HG03457 (cell line): ENCODE measurements at regions not wholly inside any gene's neighbourhood (a gene's known extent, or its start where the extent isn't known, plus 50 kb on each side); places are given as distances from the start of the nearest gene placed in this dataset.
"Not testable (repeated sequence)": the region's sequence is repeated elsewhere in the genome, so short reads cannot be mapped to it uniquely, and the experiment has no call there.

Source experiments
- ATAC-seq: cut with Tn5 transposase; IDR thresholded peaks from one replicate; pipeline ENCODE4 v1.9.1; 2021; ENCODE audit warnings: moderate number of reproducible peaks; ENCODE audit not compliant: unreplicated experiment

DNA sequence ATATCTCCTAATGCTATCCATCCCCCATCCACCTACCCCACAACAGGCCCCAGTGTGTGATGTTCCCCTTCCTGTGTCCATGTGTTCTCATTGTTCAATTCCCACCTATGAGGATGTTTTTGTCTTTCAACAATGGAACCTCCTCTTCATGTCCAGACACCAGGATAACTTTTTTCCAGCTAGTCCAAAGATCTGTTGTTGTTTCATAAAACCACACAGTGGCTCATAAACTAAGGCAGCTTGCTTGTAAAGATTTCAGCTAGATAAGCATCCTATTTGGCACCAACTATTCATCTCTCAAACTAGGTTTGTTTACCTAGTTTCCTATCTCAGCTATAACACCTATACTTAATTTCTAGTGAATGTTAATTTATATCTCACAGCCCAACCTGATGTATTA is 937.7 kb downstream of the TRIB2 start:
- no peak for ATAC-seq

- ATAC-seq = no peak
Measured at GRCh38 chr2:13660231-13660630, 943.5 kb downstream of the TRIB2 start.

DNA sequence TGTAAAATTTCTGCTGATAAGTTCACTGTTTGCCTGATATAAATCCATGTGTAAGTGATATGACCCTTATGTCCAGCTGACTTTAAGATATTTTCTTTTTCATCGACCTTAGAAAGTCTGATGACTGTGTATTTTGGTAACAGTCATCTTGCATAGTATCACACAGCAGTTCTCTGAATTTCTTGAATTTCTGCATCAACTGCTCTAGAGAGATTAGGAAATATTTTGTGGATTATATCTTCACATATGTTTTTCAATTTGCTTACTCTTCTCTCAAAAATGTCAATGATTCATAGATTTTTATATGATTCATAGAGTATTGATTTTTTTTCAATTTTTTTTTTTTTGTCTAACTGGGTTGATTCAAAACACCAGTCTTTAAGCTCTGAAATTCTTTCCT is 945.3 kb downstream of the TRIB2 start:
- ATAC-seq = no peak

DNA sequence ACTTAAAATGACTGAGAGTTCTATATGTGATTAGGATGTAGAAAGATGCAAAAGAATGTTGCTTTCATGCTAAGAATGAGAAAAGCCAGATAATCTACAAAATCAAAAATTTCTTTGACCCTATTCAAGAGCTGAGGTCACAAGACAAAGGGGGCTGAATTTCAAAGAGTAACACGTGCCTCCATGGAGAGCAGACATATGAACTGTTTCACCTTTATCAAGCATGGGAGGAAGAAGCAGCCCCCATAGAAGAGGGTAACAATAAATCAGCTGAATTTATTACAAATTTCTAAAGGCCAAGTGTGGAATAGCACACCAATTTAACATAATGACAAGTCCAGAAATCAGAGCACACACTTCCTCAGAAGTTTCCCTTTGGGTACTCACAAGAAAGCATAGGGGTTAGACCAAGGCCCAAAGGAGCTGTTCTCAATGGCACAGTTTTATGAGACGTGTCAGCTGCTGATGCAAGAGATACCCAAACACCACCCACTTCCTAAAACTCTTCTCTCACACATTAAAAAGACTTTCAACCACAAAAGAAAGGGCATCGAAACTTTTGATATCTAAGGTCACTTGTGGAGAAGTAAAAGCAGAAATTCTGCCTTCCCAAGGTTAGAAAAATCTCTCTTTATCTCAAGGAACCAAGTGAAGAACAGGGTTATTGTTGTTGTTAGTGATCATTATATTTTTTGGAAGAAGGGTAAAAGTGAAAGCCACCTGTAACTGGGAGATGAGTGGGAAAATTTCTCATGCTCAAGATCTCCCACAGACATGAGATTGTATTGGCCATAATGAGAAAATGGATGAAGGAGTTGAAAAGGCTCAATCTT is 950.1 kb downstream of the TRIB2 start:
- ATAC-seq = peak; percentile 94

DNA sequence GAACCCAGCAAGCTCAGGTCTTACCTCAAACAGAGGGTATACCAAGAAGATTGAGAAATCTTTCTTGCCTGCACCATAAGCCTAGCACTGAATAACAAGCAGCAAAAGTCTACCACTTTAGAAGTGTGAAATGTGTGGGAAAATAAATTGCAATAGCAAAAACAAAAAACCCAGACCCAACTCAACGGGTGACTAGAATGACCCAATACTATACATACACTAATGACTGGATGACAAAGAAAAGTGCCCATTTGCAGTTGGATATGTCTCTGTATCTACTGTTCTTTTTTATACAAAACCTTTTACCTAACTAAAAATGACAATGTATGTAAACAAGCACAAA is 950.6 kb downstream of the TRIB2 start:
- peak; percentile 22 for ATAC-seq

GRCh38 chr2:13669607-13670006 is 952.9 kb downstream of the TRIB2 start:
- no peak for ATAC-seq

GRCh38 chr2:13673821-13674220 is 957.1 kb downstream of the TRIB2 start:
- ATAC-seq = not testable (repeated sequence)

DNA sequence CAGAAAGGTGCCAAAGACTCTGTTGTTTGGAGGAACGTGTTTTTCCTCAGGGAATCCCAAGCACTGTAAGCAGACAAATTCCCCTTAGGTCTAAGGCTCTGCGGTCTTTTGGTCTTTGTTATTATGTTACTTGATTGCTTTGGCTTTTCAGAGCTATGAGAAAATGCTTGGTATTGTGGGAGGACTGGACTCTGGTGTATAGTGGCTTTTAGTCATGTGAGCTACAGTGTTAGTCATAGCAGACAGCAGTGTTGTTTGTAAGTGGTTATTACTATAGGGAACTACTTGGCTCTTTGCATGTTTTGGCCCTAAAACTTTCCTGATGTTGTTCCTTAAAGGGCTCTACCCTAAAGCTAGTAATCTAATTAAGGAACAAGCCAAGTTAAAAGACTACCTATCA is 956.2 kb upstream of the LRATD1 start:
- no peak for ATAC-seq

DNA sequence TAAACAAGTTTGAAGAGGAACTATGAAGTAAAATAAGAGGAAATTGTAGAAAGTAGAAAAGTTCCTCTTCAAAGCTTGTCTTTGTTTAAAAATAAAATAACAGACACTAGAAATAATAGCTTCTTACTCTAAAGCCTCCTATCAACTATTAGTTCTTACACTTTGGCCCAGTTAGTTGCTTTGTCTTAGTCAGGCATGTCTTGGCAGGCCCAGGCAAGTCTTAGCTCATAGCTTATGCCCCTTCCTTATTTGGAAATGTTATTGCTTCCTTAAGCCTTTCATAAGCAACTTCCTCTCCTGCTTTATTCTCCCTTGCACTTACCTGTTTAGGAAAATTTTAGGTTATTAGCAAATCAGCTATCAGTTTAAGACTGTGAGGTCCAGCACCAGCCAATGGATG is 950.6 kb upstream of the LRATD1 start:
- ATAC-seq = no peak

DNA sequence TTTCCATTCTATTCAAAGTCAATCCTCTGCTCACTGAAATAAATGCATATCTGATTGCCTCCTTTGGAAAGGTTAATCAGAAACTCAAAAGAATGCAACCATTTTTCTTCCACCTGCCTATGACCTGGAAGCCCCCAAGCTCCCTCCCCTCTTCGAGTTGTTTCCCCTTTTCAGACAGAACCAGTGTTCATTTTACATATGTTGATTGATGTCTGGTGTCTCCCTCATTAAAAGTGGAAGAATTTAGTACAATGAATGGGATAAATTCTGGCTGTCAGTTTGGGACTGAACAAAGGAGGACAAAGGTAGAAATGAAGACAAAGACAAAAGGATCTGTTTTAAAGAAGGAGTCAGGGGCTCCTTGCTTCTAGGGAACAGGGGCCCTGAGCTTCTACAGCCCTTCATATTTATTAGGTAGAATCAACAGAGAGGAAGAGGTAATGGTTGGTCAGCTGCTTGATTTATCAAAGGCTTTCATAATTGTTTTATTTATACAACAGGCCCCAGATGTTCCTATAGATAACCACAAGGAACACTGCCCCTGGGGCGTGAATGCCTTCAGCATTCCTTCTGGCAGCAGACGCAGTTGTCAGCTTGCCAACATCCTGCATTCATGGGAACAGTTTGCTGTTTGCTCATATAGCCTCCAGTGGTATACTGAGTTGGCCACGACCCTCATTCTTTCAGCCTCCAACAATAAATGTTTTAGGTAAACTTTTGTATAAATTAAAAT is 949.8 kb upstream of the LRATD1 start:
- ATAC-seq = no peak

GRCh38 chr2:13686262-13686661 is 946.3 kb upstream of the LRATD1 start:
- peak; percentile 73 for ATAC-seq

- ATAC-seq = no peak
Measured at GRCh38 chr2:13694673-13695072, 937.8 kb upstream of the LRATD1 start.

GRCh38 chr2:13696601-13697000 is 935.9 kb upstream of the LRATD1 start:
- no peak for ATAC-seq

GRCh38 chr2:13698847-13699246 is 933.7 kb upstream of the LRATD1 start:
- no peak for ATAC-seq

DNA sequence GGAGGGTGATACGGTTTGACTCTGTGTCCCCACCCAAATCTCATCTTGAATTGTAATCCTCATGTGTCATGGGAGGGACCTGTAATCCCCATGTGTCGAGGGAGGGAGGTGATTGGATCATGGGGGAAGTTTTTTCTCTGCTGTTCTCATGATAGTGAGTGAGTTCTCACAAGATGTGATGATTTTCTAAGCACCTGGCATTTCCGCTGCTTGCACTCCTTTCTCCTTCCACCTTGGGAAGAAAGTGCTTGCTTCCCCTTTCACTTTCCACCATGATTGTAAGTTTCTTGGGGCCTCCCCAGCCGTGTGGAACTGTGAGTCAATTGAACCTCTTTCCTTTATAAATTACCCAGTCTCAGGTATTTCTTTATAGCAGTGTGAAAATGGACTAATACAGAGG is 932.6 kb upstream of the LRATD1 start:
- ATAC-seq = not testable (repeated sequence)

DNA sequence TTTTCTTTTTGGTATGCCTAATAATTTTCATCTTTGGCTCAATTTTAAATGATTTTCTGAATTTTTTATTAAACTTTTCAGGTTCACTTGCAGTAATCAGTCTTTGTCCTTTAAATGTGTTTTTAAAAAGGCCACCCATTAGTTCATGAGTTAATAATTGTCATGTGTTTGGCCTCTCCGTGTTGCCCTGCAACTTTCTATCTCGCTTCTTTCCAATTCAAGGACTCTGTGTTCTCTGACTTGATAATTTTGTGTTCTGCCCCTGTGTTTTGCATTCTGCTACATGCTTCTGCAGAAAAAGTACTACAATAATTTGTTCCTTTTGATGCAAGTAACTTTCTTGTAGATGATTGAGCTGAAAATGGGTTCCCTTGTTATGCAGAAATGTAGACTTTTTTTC is 921.4 kb upstream of the LRATD1 start:
- no peak for ATAC-seq

GRCh38 chr2:13714466-13714865 is 918.1 kb upstream of the LRATD1 start:
- ATAC-seq = no peak

DNA sequence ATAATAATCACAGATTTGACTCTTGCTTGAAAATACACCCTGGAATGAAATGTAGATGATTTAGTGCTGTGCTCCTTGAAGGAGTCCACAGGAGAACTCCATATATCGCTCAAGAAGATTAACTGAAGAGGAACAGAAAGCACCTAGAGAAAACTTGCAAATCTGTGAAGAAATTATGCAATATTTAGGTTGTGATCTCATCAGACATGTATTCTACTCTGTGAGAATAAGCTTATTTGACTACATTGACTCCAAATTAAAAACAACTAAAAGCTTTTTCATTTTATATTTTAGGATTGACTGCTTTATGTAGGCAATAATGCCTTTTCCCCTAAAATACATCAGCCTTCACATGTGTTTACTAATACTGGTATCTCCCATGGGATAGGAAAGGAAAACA is 906.6 kb upstream of the LRATD1 start:
- no peak for ATAC-seq

DNA sequence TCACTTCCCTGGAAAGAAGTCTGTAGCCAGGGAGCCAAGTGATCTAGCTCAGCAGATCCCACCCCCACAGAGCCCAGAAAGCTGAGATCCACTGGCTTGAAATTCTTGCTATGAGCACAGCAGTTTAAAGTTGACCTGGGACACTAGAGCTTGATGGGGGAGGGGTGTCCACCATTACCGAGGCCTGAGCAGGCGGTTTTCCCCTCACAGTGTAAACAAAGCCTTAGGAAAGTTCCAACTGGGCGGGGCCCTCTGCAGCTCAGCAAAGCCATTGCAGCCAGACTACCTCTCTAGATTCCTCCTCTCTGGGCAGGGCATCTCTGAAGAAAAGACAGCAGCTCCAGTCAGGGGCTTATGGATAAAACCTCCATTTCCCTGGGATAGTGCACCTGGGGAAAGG is 887.2 kb upstream of the LRATD1 start:
- no peak for ATAC-seq

GRCh38 chr2:13751955-13752354 is 880.6 kb upstream of the LRATD1 start:
- ATAC-seq = no peak

DNA sequence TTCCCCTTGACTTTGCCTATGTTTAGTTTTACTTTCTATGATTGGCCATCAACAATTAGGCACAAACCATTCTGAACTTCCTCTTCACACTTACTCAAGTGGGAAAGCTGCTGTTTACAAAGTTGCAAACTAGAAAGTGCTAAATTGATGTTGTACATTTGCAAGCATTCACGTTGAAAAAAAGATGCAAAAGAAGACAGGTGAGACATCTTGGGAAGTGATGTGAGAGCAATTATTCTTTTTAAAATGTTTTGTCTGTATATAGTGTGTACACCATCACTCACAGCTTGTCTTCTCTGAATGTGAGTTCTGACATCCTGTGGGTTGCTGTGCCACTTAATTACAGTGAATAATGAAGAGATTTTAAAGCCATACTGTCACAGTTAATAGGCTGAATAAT is 874.1 kb upstream of the LRATD1 start:
- no peak for ATAC-seq

- ATAC-seq = no peak
Measured at GRCh38 chr2:13768274-13768673, 864.2 kb upstream of the LRATD1 start.

GRCh38 chr2:13770279-13770678 is 862.2 kb upstream of the LRATD1 start:
- ATAC-seq = peak; percentile 45
